ENCODE measurements at regions not wholly inside any gene's neighbourhood (a gene's known extent, or its start where the extent isn't known, plus 50 kb on each side); places are given as distances from the start of the nearest gene placed in this dataset.
"Not testable (repeated sequence)": the region's sequence is repeated elsewhere in the genome, so short reads cannot be mapped to it uniquely, and the experiment has no call there.

- DNase-seq: no peak
Observed at GRCh38 chr1:79302380-79302930, 295.9 kb upstream of the ADGRL4 start.

- no peak for DNase-seq
Observed at GRCh38 chr1:79295967-79296366, 289.4 kb upstream of the ADGRL4 start.

GRCh38 chr1:79293611-79294010, 287.1 kb upstream of the ADGRL4 start:
- no peak for DNase-seq

- no peak for DNase-seq
Observed at GRCh38 chr1:79290927-79291474, 284.5 kb upstream of the ADGRL4 start.

GRCh38 chr1:79287982-79288381, 281.5 kb upstream of the ADGRL4 start:
- DNase-seq: no peak

- no peak for DNase-seq
Observed at GRCh38 chr1:79285667-79286066, 279.1 kb upstream of the ADGRL4 start.

GRCh38 chr1:79283451-79283850, 276.9 kb upstream of the ADGRL4 start:
- no peak for DNase-seq

GRCh38 chr1:79281442-79281841, 274.9 kb upstream of the ADGRL4 start:
- no peak for DNase-seq

GRCh38 chr1:79271759-79272158, 265.2 kb upstream of the ADGRL4 start:
- DNase-seq: no peak

GRCh38 chr1:79264975-79265818, 258.7 kb upstream of the ADGRL4 start:
- DNase-seq: no peak

GRCh38 chr1:79264285-79264684, 257.8 kb upstream of the ADGRL4 start:
- no peak for DNase-seq

GRCh38 chr1:79262745-79263258, 256.3 kb upstream of the ADGRL4 start:
- no peak for DNase-seq

GRCh38 chr1:79259390-79260336, 253.1 kb upstream of the ADGRL4 start:
- DNase-seq: no peak

GRCh38 chr1:79255421-79255820, 248.9 kb upstream of the ADGRL4 start:
- no peak for DNase-seq

GRCh38 chr1:79252598-79252997, 246.1 kb upstream of the ADGRL4 start:
- no peak for DNase-seq

GRCh38 chr1:79239840-79240239, 233.3 kb upstream of the ADGRL4 start:
- no peak for DNase-seq

GRCh38 chr1:79235301-79236002, 228.9 kb upstream of the ADGRL4 start:
- no peak for DNase-seq

- DNase-seq: no peak
Observed at GRCh38 chr1:79232818-79233217, 226.3 kb upstream of the ADGRL4 start.

- not testable (repeated sequence) for DNase-seq
Observed at GRCh38 chr1:79230751-79231150, 224.2 kb upstream of the ADGRL4 start.

GRCh38 chr1:79226963-79227362, 220.4 kb upstream of the ADGRL4 start:
- no peak for DNase-seq

GRCh38 chr1:79224537-79224936, 218.0 kb upstream of the ADGRL4 start:
- DNase-seq: no peak

GRCh38 chr1:79220509-79220908, 214.0 kb upstream of the ADGRL4 start:
- DNase-seq: no peak
